GM18868 (cell line): ENCODE measurements at regions not wholly inside any gene's neighbourhood (a gene's known extent, or its start where the extent isn't known, plus 50 kb on each side); places are given as distances from the start of the nearest gene placed in this dataset.

Experiments used
- ATAC-seq: cut with Tn5 transposase; IDR thresholded peaks from one replicate; pipeline ENCODE4 v1.9.1; 2021; ENCODE audit warnings: mild to moderate bottlenecking, moderate library complexity; ENCODE audit not compliant: unreplicated experiment

GRCh38 chr6:167049275-167049674 lies 50.1 kb downstream of the CEP43 start:
- no peak for ATAC-seq

GRCh38 chr6:167050903-167051302 lies 51.7 kb downstream of the CEP43 start:
- no peak for ATAC-seq

- no peak for ATAC-seq
Measured at GRCh38 chr6:167053895-167054530, 54.8 kb downstream of the CEP43 start.

- ATAC-seq: no peak
Measured at GRCh38 chr6:167054987-167055386, 55.8 kb downstream of the CEP43 start.

GRCh38 chr6:167056370-167056769 lies 57.2 kb downstream of the CEP43 start:
- ATAC-seq: peak; percentile 100

- ATAC-seq: no peak
Measured at GRCh38 chr6:167058261-167058660, 59.1 kb downstream of the CEP43 start.
